Esophagus muscularis mucosa (tissue), 3 donors: ENCODE measurements at regions not wholly inside any gene's neighbourhood (a gene's known extent, or its start where the extent isn't known, plus 50 kb on each side); places are given as distances from the start of the nearest gene placed in this dataset.

Source experiments
- CTCF ChIP-seq, 3 experiments: fragments of 200-600 bp in 2 of 3; fragments of 450-650 bp in 1 of 3; sonication (generic) in 2 of 3; IDR thresholded peaks; one replicate each; pipeline ENCODE4 v1.5.1; 2017 to 2019; ENCODE audit warnings: antibody characterized with exemption in 3 of 3, mild to moderate bottlenecking in 2 of 3, moderate library complexity in 1 of 3
- POLR2A ChIP-seq: fragments of 450-650 bp; IDR thresholded peaks from one replicate; pipeline ENCODE4 v1.6.1; 2017; ENCODE audit warnings: antibody characterized with exemption, moderate library complexity, mild to moderate bottlenecking, low read depth

- TF ChIP-seq CTCF (IDR thresholded peaks at IDR 0.05): no peak
- TF ChIP-seq POLR2A: no peak
These were observed 377.1 kb upstream of the ANKRD30A start for GRCh38 chr10:36748128-36748871.
